Liver (tissue), 8 donors: ENCODE measurements at regions not wholly inside any gene's neighbourhood (a gene's known extent, or its start where the extent isn't known, plus 50 kb on each side); places are given as distances from the start of the nearest gene placed in this dataset.
A peak's percentile ranks its signal among the peaks of the same experiment; 100 is the strongest.

Experiments used
- DNase-seq: peaks from one replicate; pipeline ENCODE4 v3.0.0-alpha.2; 2017; ENCODE audit warnings: low spot score
- H3K27ac ChIP-seq, 2 donors: one replicate each; pipeline ENCODE4 v1.7.0; 2013; ENCODE audit warnings: inconsistent platforms in 2 of 2, low read length in 2 of 2, control low read depth in 1 of 2, low read depth in 1 of 2, mild to moderate bottlenecking in 1 of 2
- H3K27me3 ChIP-seq, 4 donors: one replicate each; pipeline versions ENCODE4 v1.6.1 to v1.7.0; 2013; ENCODE audit warnings: low read length in 3 of 4, inconsistent platforms in 1 of 4, mild to moderate bottlenecking in 1 of 4, moderate library complexity in 1 of 4; ENCODE audit not compliant: control insufficient read depth in 4 of 4, insufficient read depth in 4 of 4
- H3K36me3 ChIP-seq, 4 donors: one replicate each; pipeline versions ENCODE4 v1.6.1 to v1.7.0; 2013; ENCODE audit warnings: low read length in 3 of 4, mild to moderate bottlenecking in 3 of 4, low read depth in 1 of 4, moderate library complexity in 1 of 4; ENCODE audit not compliant: control insufficient read depth in 4 of 4, insufficient read depth in 3 of 4
- H3K4me1 ChIP-seq, 4 donors: one replicate each; pipeline versions ENCODE4 v1.6.1 to v1.7.0; 2013; ENCODE audit warnings: low read length in 3 of 4, mild to moderate bottlenecking in 3 of 4, moderate library complexity in 1 of 4; ENCODE audit not compliant: control insufficient read depth in 4 of 4, insufficient read depth in 4 of 4
- H3K4me3 ChIP-seq, 3 donors: one replicate each; pipeline versions ENCODE4 v1.6.1 to v1.7.0; 2013; ENCODE audit warnings: low read length in 3 of 3, control low read depth in 1 of 3, low read depth in 1 of 3, mild to moderate bottlenecking in 1 of 3
- H3K9ac ChIP-seq, 2 donors: one replicate each; pipeline ENCODE4 v1.7.0; 2013; ENCODE audit warnings: low read length in 2 of 2, mild to moderate bottlenecking in 2 of 2, moderate library complexity in 2 of 2, control low read depth in 1 of 2, low read depth in 1 of 2
- H3K9me3 ChIP-seq, 4 donors: one replicate each; pipeline versions ENCODE4 v1.6.1 to v1.7.0; 2013; ENCODE audit warnings: low read length in 3 of 4; ENCODE audit not compliant: control insufficient read depth in 4 of 4
- FOXA2 ChIP-seq: IDR thresholded peaks from 2 replicates; pipeline ENCODE4 v1.6.1; 2016; ENCODE audit warnings: antibody characterized with exemption
- GABPA ChIP-seq, 2 donors: IDR thresholded peaks in 1 of 2; conservative IDR thresholded peaks in 1 of 2; 2 replicates each; pipeline ENCODE4 v1.6.1; 2016; ENCODE audit warnings: antibody characterized with exemption in 2 of 2, mild to moderate bottlenecking in 1 of 2, moderate library complexity in 1 of 2
- HNF4A ChIP-seq, 2 donors: conservative IDR thresholded peaks; 2 replicates each; pipeline ENCODE4 v1.6.1; 2016; ENCODE audit warnings: antibody characterized with exemption in 2 of 2, mild to moderate bottlenecking in 2 of 2
- HNF4G ChIP-seq: IDR thresholded peaks from 2 replicates; pipeline ENCODE4 v1.6.1; 2016; ENCODE audit warnings: antibody characterized with exemption
- RAD21 ChIP-seq, 2 donors: IDR thresholded peaks; 2 replicates each; pipeline ENCODE4 v1.6.1; 2016; ENCODE audit warnings: antibody characterized with exemption in 2 of 2, mild to moderate bottlenecking in 2 of 2
- TAF1 ChIP-seq: conservative IDR thresholded peaks from 2 replicates; pipeline ENCODE4 v1.6.1; 2016; ENCODE audit warnings: antibody characterized with exemption, mild to moderate bottlenecking
- WGBS: extraction: QIAGEN DNeasy Blood & Tissue Kit; methylation state at CpG from one replicate; pipeline ENCODE4 v1.1.7; 2013; 5-methylcytosine and 5-hydroxymethylcytosine counted together
- TF ChIP-seq, protein P1 (sequence below): IDR thresholded peaks from 2 replicates; pipeline ENCODE4 v1.6.1; 2016; ENCODE audit warnings: antibody characterized with exemption
- TF ChIP-seq, protein P2 (sequence below): IDR thresholded peaks from 2 replicates; pipeline ENCODE4 v1.6.1; 2016; ENCODE audit warnings: antibody characterized with exemption
- TF ChIP-seq, protein P3 (sequence below): IDR thresholded peaks from 2 replicates; pipeline ENCODE4 v1.6.1; 2016; ENCODE audit warnings: antibody characterized with exemption
- TF ChIP-seq, protein P4 (sequence below): IDR thresholded peaks from 2 replicates; pipeline ENCODE4 v1.6.1; 2016; ENCODE audit warnings: antibody characterized with exemption, mild to moderate bottlenecking
- TF ChIP-seq, protein P5 (sequence below): fragments of 150-350 bp; IDR thresholded peaks from 2 replicates; pipeline ENCODE4 v1.5.1; 2017; ENCODE audit warnings: improper control_type of control experiment, low read depth, low read length; ENCODE audit not compliant: missing input control
- donor health status: healthy.
- donor health status: healthy.
- donor health status: healthy.
- donor health status: healthy.
- donor health status: healthy.

DNA sequence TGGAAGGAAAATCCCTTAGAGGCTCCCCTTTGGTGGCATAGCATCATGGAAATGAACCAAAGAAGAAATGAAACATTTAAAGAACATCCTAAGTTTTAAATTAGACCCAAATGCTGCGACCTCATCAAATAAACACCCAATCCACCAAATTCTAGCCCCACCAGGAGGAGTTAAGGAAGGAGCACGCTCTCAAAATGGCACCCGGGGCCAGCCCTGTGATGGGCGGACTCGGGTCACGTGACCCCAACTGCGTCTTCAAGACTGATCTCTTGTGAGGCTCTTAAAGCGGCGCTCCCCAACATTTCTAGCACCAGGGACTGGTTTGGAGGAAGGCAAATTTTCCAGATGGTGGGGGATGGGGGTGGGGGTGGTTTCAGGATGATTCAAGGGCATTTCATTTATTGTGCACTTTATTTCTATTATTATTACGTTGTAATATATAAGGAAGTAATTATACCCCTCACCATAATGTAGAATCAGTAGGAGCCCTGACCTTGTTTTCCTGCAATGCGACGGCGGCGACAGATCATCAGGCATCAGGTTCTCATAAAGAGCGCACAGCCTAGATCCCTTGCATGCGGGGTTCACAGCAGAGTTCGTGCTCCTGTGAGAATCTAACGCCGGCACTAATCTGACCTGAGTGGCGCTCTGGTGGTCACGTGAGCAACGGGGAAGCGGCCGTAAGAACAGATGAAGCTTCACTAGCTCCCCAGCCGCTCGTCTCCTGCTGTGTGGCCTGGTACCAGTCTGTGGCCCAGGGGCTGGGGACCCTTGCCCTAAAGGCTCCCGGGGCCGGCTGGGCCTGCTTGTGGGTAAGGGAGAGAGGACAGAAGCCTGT is 55.3 kb upstream of the SLC22A11 start:
- H3K27ac ChIP-seq: no peak overlapping the region
- no peaks in the 10 kb centered on the region for H3K36me3 ChIP-seq
- peaks cover 0 to 11% (median 6%) of the 10 kb centered on the region in 4 donors for H3K9me3 ChIP-seq
- H3K4me1 ChIP-seq: no peaks in the 10 kb centered on the region
- H3K9ac ChIP-seq: no peak overlapping the region
- TF ChIP-seq, protein P1, sequence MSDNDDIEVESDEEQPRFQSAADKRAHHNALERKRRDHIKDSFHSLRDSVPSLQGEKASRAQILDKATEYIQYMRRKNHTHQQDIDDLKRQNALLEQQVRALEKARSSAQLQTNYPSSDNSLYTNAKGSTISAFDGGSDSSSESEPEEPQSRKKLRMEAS: no peak
- no peak for TF ChIP-seq RAD21 (IDR thresholded peaks at IDR 0.05)
- TF ChIP-seq, protein P2, sequence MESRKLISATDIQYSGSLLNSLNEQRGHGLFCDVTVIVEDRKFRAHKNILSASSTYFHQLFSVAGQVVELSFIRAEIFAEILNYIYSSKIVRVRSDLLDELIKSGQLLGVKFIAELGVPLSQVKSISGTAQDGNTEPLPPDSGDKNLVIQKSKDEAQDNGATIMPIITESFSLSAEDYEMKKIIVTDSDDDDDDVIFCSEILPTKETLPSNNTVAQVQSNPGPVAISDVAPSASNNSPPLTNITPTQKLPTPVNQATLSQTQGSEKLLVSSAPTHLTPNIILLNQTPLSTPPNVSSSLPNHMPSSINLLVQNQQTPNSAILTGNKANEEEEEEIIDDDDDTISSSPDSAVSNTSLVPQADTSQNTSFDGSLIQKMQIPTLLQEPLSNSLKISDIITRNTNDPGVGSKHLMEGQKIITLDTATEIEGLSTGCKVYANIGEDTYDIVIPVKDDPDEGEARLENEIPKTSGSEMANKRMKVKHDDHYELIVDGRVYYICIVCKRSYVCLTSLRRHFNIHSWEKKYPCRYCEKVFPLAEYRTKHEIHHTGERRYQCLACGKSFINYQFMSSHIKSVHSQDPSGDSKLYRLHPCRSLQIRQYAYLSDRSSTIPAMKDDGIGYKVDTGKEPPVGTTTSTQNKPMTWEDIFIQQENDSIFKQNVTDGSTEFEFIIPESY: no peak
- TF ChIP-seq, protein P3, sequence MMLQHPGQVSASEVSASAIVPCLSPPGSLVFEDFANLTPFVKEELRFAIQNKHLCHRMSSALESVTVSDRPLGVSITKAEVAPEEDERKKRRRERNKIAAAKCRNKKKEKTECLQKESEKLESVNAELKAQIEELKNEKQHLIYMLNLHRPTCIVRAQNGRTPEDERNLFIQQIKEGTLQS: no peak
- H3K4me3 ChIP-seq: no peak overlapping the region
- peaks cover 0 to 3% (median 0%) of the 10 kb centered on the region in 4 donors for H3K27me3 ChIP-seq
- 77% methylated on average over 28 of the region's 28 CpGs for WGBS
- DNase-seq: no peak

DNA sequence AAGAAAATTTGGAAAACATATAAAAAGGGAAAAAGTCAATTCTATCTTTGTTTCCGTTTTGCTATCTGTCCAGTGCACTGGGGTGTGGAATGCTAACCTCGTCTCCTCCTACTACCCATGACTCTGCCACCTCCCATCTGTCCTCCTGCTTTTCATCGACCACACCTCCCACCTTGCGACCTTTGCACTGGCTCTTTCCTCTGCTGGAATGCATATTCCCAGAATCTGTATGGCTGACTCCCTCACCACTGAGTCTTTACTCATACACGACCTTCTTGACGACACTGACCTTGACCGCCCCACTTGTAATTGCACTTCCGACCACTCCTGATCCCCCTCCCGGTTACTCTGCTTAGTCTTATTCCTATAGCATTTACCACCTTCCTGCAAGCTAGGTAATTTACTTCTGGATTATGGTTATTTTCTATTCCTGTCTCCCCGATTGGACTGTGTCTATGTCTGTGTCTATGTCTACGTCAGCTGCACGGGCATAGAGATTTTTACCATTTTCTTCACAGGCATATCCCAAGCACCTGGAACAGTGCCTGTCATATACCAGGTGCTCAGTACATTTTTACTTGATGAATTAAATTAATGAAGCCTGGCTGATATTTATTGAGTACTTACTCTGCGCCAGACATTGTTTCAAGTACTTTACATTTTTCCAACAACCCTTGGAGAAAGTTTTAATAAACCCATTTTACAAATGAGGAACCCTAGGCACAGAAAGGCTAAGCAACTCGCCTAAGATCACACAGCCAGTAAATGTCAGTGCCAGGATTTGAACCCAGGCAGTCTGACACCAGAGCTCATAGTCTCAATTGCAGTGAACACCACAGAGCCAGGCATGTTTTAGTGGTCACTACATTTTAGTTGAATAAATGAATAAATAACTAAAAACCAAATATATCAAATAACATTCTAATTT is 54.0 kb upstream of the SLC22A11 start:
- Histone ChIP-seq H3K4me3 (no peak overlapping the region), H3K36me3 (no peaks in the 10 kb centered on the region), H3K27ac (no peak overlapping the region), H3K27me3 (peaks cover 0 to 3% (median 0%) of the 10 kb centered on the region in 4 donors), H3K4me1 (no peaks in the 10 kb centered on the region), H3K9me3 (peaks cover 0 to 12% (median 6%) of the 10 kb centered on the region in 4 donors), H3K9ac (no peak overlapping the region)
- no peak for TF ChIP-seq RAD21 (IDR thresholded peaks at IDR 0.05)
- TF ChIP-seq HNF4A (conservative IDR thresholded peaks at IDR 0.05): peak in 1 of 2 donors; percentile 29
- no peak for TF ChIP-seq HNF4G
- TF ChIP-seq TAF1: no peak
- DNase-seq: no peak
- WGBS: 42% methylated on average over 14 of the region's 14 CpGs

DNA sequence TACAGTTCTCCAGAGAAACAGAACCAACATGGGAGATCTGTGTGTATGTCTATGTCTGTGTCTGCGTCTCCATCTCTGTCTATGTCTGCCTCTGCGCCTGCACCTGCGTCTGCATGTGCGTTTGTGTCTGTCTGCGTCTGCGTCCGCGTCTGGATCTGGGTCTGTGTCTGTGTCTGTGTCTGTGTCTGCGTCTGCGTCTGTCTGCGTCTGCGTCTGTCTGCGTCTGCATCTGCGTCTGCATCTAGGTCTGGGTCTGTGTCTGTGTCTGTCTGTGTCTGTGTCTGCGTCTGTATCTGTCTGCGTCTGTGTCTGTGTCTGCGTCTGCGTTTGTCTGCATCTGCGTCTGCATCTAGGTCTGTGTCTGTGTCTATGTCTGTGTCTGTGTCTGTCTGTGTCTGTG is 53.1 kb upstream of the SLC22A11 start:
- peaks cover 0 to 3% (median 0%) of the 10 kb centered on the region in 4 donors for H3K27me3 ChIP-seq
- no peaks in the 10 kb centered on the region for H3K36me3 ChIP-seq
- 90% methylated on average over 19 of the region's 19 CpGs for WGBS
- DNase-seq: no peak
- peaks cover 0 to 12% (median 6%) of the 10 kb centered on the region in 4 donors for H3K9me3 ChIP-seq
- no peaks in the 10 kb centered on the region for H3K4me1 ChIP-seq
- H3K27ac ChIP-seq: no peak overlapping the region
- H3K9ac ChIP-seq: no peak overlapping the region
- no peak overlapping the region for H3K4me3 ChIP-seq
- TF ChIP-seq, protein P2: no peak
- TF ChIP-seq GABPA (IDR thresholded peaks at IDR 0.05 in 1 of 2, conservative IDR thresholded peaks at IDR 0.05 in 1 of 2) (no peak), HNF4A (conservative IDR thresholded peaks at IDR 0.05) (no peak), FOXA2 (no peak)
- TF ChIP-seq, protein P4, sequence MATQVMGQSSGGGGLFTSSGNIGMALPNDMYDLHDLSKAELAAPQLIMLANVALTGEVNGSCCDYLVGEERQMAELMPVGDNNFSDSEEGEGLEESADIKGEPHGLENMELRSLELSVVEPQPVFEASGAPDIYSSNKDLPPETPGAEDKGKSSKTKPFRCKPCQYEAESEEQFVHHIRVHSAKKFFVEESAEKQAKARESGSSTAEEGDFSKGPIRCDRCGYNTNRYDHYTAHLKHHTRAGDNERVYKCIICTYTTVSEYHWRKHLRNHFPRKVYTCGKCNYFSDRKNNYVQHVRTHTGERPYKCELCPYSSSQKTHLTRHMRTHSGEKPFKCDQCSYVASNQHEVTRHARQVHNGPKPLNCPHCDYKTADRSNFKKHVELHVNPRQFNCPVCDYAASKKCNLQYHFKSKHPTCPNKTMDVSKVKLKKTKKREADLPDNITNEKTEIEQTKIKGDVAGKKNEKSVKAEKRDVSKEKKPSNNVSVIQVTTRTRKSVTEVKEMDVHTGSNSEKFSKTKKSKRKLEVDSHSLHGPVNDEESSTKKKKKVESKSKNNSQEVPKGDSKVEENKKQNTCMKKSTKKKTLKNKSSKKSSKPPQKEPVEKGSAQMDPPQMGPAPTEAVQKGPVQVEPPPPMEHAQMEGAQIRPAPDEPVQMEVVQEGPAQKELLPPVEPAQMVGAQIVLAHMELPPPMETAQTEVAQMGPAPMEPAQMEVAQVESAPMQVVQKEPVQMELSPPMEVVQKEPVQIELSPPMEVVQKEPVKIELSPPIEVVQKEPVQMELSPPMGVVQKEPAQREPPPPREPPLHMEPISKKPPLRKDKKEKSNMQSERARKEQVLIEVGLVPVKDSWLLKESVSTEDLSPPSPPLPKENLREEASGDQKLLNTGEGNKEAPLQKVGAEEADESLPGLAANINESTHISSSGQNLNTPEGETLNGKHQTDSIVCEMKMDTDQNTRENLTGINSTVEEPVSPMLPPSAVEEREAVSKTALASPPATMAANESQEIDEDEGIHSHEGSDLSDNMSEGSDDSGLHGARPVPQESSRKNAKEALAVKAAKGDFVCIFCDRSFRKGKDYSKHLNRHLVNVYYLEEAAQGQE: no peak
- TF ChIP-seq, protein P3: no peak
- TF ChIP-seq, protein P1: no peak
- TF ChIP-seq, protein P5, sequence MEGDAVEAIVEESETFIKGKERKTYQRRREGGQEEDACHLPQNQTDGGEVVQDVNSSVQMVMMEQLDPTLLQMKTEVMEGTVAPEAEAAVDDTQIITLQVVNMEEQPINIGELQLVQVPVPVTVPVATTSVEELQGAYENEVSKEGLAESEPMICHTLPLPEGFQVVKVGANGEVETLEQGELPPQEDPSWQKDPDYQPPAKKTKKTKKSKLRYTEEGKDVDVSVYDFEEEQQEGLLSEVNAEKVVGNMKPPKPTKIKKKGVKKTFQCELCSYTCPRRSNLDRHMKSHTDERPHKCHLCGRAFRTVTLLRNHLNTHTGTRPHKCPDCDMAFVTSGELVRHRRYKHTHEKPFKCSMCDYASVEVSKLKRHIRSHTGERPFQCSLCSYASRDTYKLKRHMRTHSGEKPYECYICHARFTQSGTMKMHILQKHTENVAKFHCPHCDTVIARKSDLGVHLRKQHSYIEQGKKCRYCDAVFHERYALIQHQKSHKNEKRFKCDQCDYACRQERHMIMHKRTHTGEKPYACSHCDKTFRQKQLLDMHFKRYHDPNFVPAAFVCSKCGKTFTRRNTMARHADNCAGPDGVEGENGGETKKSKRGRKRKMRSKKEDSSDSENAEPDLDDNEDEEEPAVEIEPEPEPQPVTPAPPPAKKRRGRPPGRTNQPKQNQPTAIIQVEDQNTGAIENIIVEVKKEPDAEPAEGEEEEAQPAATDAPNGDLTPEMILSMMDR: no peak
